ENCODE measurements at regions not wholly inside any gene's neighbourhood (a gene's known extent, or its start where the extent isn't known, plus 50 kb on each side); places are given as distances from the start of the nearest gene placed in this dataset.

DNA sequence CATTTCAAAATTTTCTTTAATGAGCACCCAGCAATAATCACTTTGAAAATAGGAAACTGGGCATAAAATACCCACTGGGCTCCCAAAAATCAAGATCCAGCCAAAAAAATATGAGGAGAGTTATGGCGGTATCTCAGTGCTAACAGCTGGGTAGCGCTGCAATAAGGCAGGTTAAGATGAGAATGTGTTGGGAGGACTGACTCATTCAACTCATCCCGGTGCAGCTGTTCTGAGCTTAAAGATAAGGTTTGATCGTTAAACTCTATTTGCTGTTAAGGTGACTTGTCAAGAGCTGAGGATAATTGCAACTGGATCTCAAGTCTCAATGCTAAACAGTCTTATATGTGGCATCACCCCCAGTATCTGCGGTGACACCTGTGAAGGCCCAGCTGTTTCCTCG, 507.7 kb downstream of the EPM2A start:
- Mint-ChIP-seq H3K4me1 (ENCODE audit: low read depth, unreplicated experiment) (peaks cover 6% of the 10 kb centered on the region), H3K27ac (ENCODE audit: unreplicated experiment) (no peak overlapping the region)
- intact Hi-C loops (cut with micrococcal nuclease; ENCODE audit: unreplicated experiment): no loop called here

DNA sequence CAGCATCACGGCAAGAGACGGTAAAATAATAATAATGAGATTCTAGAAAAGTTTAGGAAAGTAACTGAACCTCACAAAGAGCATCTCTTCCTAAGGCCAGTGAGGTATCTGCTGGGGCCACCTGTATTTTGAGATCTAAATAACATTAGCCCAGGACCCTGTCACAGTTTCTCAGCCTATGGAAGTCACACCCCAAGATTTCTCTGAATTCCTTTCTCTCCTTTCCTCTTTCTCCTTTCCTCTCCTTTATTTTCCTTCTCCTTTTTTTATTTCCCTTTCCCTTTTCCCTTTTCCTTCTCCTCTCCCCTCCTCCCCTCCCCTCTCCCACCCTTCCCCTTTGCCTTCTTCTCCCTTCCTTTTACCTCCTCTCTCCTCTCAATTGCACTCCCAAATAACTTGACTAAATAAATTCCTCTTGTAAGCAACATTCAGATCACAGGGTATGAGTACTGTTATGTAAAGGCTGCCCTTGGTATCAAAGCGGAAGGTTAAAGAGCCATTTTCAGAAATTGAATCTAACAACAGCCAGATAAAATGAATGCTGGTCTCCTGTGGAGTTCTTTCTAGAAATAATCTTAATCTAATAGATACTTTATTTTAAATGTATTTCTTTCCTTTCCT, 506.2 kb downstream of the EPM2A start:
- H3K9me3 ChIP-seq: no peaks in the 10 kb centered on the region
- Mint-ChIP-seq H3K4me3 (ENCODE audit: unreplicated experiment) (no peak overlapping the region), H3K36me3 (ENCODE audit: insufficient read depth, unreplicated experiment) (no peaks in the 10 kb centered on the region), H3K27ac (ENCODE audit: unreplicated experiment) (no peak overlapping the region), H3K4me1 (ENCODE audit: low read depth, unreplicated experiment) (peaks cover 6% of the 10 kb centered on the region), H3K9me3 (ENCODE audit: unreplicated experiment) (peaks cover 10% of the 10 kb centered on the region), H3K27me3 (ENCODE audit: insufficient read depth, unreplicated experiment) (no peaks in the 10 kb centered on the region)
- H3K4me1 ChIP-seq: no peaks in the 10 kb centered on the region
- ChIA-PET CTCF (no interaction called here), POLR2A (no interaction called here)
- no peak for DNase-seq
- H3K36me3 ChIP-seq (ENCODE audit: control insufficient read depth, insufficient read depth, low read length): no peaks in the 10 kb centered on the region
- intact Hi-C loops (cut with micrococcal nuclease; ENCODE audit: unreplicated experiment): no loop called here
- BruUV-seq (replicated peaks): no TSS peak
- H3K27me3 ChIP-seq (replicated peaks; ENCODE audit: control insufficient read depth, insufficient read depth, low read length): no peaks in the 10 kb centered on the region
- TF ChIP-seq, protein P1, sequence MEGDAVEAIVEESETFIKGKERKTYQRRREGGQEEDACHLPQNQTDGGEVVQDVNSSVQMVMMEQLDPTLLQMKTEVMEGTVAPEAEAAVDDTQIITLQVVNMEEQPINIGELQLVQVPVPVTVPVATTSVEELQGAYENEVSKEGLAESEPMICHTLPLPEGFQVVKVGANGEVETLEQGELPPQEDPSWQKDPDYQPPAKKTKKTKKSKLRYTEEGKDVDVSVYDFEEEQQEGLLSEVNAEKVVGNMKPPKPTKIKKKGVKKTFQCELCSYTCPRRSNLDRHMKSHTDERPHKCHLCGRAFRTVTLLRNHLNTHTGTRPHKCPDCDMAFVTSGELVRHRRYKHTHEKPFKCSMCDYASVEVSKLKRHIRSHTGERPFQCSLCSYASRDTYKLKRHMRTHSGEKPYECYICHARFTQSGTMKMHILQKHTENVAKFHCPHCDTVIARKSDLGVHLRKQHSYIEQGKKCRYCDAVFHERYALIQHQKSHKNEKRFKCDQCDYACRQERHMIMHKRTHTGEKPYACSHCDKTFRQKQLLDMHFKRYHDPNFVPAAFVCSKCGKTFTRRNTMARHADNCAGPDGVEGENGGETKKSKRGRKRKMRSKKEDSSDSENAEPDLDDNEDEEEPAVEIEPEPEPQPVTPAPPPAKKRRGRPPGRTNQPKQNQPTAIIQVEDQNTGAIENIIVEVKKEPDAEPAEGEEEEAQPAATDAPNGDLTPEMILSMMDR (IDR thresholded peaks at IDR 0.05; ENCODE audit: insufficient read depth in 1 of 2, low read depth in 1 of 2, low read length in 1 of 2, severe bottlenecking in 1 of 2, unreplicated experiment in 1 of 2): no peak
- H3K4me3 ChIP-seq (ENCODE audit: low read depth, low read length): no peak overlapping the region

More for the DNA sequence above, 507.7 kb downstream of the EPM2A start:
- no peak overlapping the region for H3K4me3 ChIP-seq (ENCODE audit: low read depth, low read length)
- no peaks in the 10 kb centered on the region for H3K9me3 Mint-ChIP-seq (ENCODE audit: unreplicated experiment)
- no peaks in the 10 kb centered on the region for H3K36me3 ChIP-seq (ENCODE audit: control insufficient read depth, insufficient read depth, low read length)
- no peak overlapping the region for H3K4me3 Mint-ChIP-seq (ENCODE audit: unreplicated experiment)
- H3K27me3 ChIP-seq (replicated peaks; ENCODE audit: control insufficient read depth, insufficient read depth, low read length): no peaks in the 10 kb centered on the region
- H3K27me3 Mint-ChIP-seq (ENCODE audit: insufficient read depth, unreplicated experiment): no peaks in the 10 kb centered on the region
- H3K36me3 Mint-ChIP-seq (ENCODE audit: insufficient read depth, unreplicated experiment): no peaks in the 10 kb centered on the region
- H3K9me3 ChIP-seq: no peaks in the 10 kb centered on the region
- no TSS peak for BruUV-seq (replicated peaks)
- no peak for DNase-seq
- H3K4me1 ChIP-seq: no peaks in the 10 kb centered on the region
- CTCF ChIA-PET: no interaction called here
- TF ChIP-seq, protein P1 (IDR thresholded peaks at IDR 0.05; ENCODE audit: insufficient read depth in 1 of 2, low read depth in 1 of 2, low read length in 1 of 2, severe bottlenecking in 1 of 2, unreplicated experiment in 1 of 2): no peak
- POLR2A ChIA-PET: no interaction called here

DNA sequence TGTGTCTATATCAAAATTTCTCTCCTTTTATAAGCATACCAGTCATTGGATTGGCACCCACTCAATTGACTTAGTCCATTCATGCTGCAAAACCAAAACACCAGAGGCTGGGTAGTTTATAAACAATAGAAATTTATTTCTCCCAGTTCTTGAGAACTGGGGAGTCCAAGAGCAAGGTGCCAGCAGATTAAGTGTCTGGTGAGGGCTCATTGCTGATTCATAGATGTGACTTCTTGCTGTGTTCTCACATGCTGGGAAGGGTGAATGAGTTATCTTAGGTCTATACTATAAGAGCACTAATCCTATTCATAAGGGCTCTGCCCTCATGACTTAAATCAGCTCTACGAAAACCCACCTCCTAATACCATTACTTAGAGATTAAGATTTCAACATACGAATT, 501.4 kb downstream of the EPM2A start:
- DNase-seq: no peak
- H3K27ac Mint-ChIP-seq (ENCODE audit: unreplicated experiment): no peak overlapping the region
- BruUV-seq (replicated peaks): no TSS peak
- Histone ChIP-seq H3K36me3 (ENCODE audit: control insufficient read depth, insufficient read depth, low read length) (no peaks in the 10 kb centered on the region), H3K27me3 (replicated peaks; ENCODE audit: control insufficient read depth, insufficient read depth, low read length) (no peaks in the 10 kb centered on the region), H3K4me1 (no peaks in the 10 kb centered on the region), H3K4me3 (ENCODE audit: low read depth, low read length) (no peak overlapping the region), H3K9me3 (no peaks in the 10 kb centered on the region)
- intact Hi-C loops (cut with micrococcal nuclease; ENCODE audit: unreplicated experiment): no loop called here
- no peaks in the 10 kb centered on the region for H3K4me1 Mint-ChIP-seq (ENCODE audit: low read depth, unreplicated experiment)
- H3K36me3 Mint-ChIP-seq (ENCODE audit: insufficient read depth, unreplicated experiment): no peaks in the 10 kb centered on the region
- ChIA-PET CTCF (no interaction called here), POLR2A (no interaction called here)
- TF ChIP-seq, protein P1 (IDR thresholded peaks at IDR 0.05; ENCODE audit: insufficient read depth in 1 of 2, low read depth in 1 of 2, low read length in 1 of 2, severe bottlenecking in 1 of 2, unreplicated experiment in 1 of 2): no peak
- peaks cover 12% of the 10 kb centered on the region for H3K9me3 Mint-ChIP-seq (ENCODE audit: unreplicated experiment)
- no peak overlapping the region for H3K4me3 Mint-ChIP-seq (ENCODE audit: unreplicated experiment)
- no peaks in the 10 kb centered on the region for H3K27me3 Mint-ChIP-seq (ENCODE audit: insufficient read depth, unreplicated experiment)
